ENCODE measurements at regions not wholly inside any gene's neighbourhood (a gene's known extent, or its start where the extent isn't known, plus 50 kb on each side); places are given as distances from the start of the nearest gene placed in this dataset.

DNA sequence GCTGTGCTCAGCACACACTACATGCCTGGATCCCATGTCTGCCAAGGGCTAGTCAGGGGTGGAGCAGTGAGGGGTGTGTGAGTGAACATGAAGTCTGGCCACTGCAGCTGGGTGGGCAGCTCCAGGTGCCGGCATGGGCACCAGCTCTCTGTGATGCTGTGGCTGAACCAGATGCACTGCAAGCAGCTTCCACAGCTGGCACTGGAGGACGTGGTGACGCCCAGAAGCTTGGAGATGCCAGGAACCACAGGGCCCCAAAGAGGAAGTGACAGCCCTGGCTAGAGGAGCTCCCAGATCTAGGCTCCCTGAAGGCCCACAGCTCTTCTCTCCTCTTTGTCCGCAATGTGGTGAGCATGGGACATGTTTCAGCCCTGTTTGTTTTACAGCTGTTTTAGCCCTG lies 776.3 kb upstream of the POU3F3 start:
- TF ChIP-seq YY1 (IDR thresholded peaks at IDR 0.05; ENCODE audit: insufficient read depth, insufficient read length) (no peak), ZNF274 (IDR thresholded peaks at IDR 0.05; ENCODE audit: low read depth, low read length) (no peak), SUZ12 (IDR thresholded peaks at IDR 0.05; ENCODE audit: extremely low read depth, insufficient read depth, insufficient read length) (no peak)
